GM19043 (cell line): ENCODE measurements at regions not wholly inside any gene's neighbourhood (a gene's known extent, or its start where the extent isn't known, plus 50 kb on each side); places are given as distances from the start of the nearest gene placed in this dataset.

Source experiments
- ATAC-seq: cut with Tn5 transposase; IDR thresholded peaks from one replicate; pipeline ENCODE4 v1.9.1; 2021; ENCODE audit warnings: low read depth; ENCODE audit not compliant: unreplicated experiment

- ATAC-seq = no peak
Observed at GRCh38 chr9:80231318-80232236, 659.8 kb downstream of the TLE4 start.

GRCh38 chr9:80223897-80224296, 652.1 kb downstream of the TLE4 start:
- ATAC-seq = no peak

- ATAC-seq = no peak
Observed at GRCh38 chr9:80222466-80223169, 650.9 kb downstream of the TLE4 start.

GRCh38 chr9:80218328-80218727, 646.6 kb downstream of the TLE4 start:
- ATAC-seq = no peak

- ATAC-seq = no peak
Observed at GRCh38 chr9:80213613-80214012, 641.8 kb downstream of the TLE4 start.

GRCh38 chr9:80208696-80209095, 636.9 kb downstream of the TLE4 start:
- no peak for ATAC-seq

- no peak for ATAC-seq
Observed at GRCh38 chr9:80204054-80204453, 632.3 kb downstream of the TLE4 start.

GRCh38 chr9:80197661-80198060, 625.9 kb downstream of the TLE4 start:
- ATAC-seq = no peak

GRCh38 chr9:80191108-80191507, 619.3 kb downstream of the TLE4 start:
- ATAC-seq = no peak

GRCh38 chr9:80188579-80188978, 616.8 kb downstream of the TLE4 start:
- ATAC-seq = no peak

GRCh38 chr9:80185112-80185738, 613.5 kb downstream of the TLE4 start:
- no peak for ATAC-seq

- no peak for ATAC-seq
Observed at GRCh38 chr9:80177949-80178480, 606.2 kb downstream of the TLE4 start.

- ATAC-seq = peak; percentile 53
Observed at GRCh38 chr9:80175286-80176150, 603.8 kb downstream of the TLE4 start.

- peak; percentile 73 for ATAC-seq
Observed at GRCh38 chr9:80163889-80164288, 592.1 kb downstream of the TLE4 start.

- no peak for ATAC-seq
Observed at GRCh38 chr9:80158554-80159170, 586.9 kb downstream of the TLE4 start.

GRCh38 chr9:80158131-80158530, 586.4 kb downstream of the TLE4 start:
- ATAC-seq = no peak

- no peak for ATAC-seq
Observed at GRCh38 chr9:80157561-80157983, 585.8 kb downstream of the TLE4 start.

GRCh38 chr9:80156756-80157472, 585.1 kb downstream of the TLE4 start:
- ATAC-seq = peak; percentile 65

- ATAC-seq = no peak
Observed at GRCh38 chr9:80156262-80156661, 584.5 kb downstream of the TLE4 start.
